Parathyroid adenoma (tissue), 2 donors: ENCODE measurements at regions not wholly inside any gene's neighbourhood (a gene's known extent, or its start where the extent isn't known, plus 50 kb on each side); places are given as distances from the start of the nearest gene placed in this dataset.

Source experiments
- H2AFZ ChIP-seq: fragments of 300-600 bp; sonication (generic); one replicate; pipeline ENCODE4 v1.7.0; 2017; ENCODE audit warnings: antibody characterized with exemption, mild to moderate bottlenecking
- H3K27ac ChIP-seq: fragments of 300-600 bp; sonication (generic); one replicate; pipeline ENCODE4 v1.7.0; 2017
- H3K27me3 ChIP-seq: fragments of 300-600 bp; sonication (generic); one replicate; pipeline ENCODE4 v1.7.0; 2017; ENCODE audit warnings: low read length; ENCODE audit not compliant: control insufficient read depth, insufficient read depth
- H3K36me3 ChIP-seq: fragments of 300-600 bp; sonication (generic); one replicate; pipeline ENCODE4 v1.7.0; 2017; ENCODE audit warnings: low read length; ENCODE audit not compliant: control insufficient read depth, insufficient read depth
- H3K4me1 ChIP-seq: fragments of 300-600 bp; sonication (generic); one replicate; pipeline ENCODE4 v1.7.0; 2017; ENCODE audit warnings: control low read depth
- H3K4me2 ChIP-seq: fragments of 300-600 bp; sonication (generic); one replicate; pipeline ENCODE4 v1.7.0; 2017; ENCODE audit warnings: low read length
- H3K4me3 ChIP-seq: fragments of 300-600 bp; sonication (generic); one replicate; pipeline ENCODE4 v1.7.0; 2017; ENCODE audit warnings: low read depth, low read length
- H3K79me2 ChIP-seq: fragments of 300-600 bp; sonication (generic); one replicate; pipeline ENCODE4 v1.7.0; 2017; ENCODE audit warnings: control low read depth
- H3K9ac ChIP-seq: fragments of 300-600 bp; sonication (generic); one replicate; pipeline ENCODE4 v1.7.0; 2017; ENCODE audit warnings: mild to moderate bottlenecking
- H3K9me3 ChIP-seq: fragments of 300-600 bp; sonication (generic); one replicate; pipeline ENCODE4 v1.7.0; 2017; ENCODE audit warnings: low read length; ENCODE audit not compliant: control insufficient read depth
- CTCF ChIP-seq: fragments of 300-600 bp; sonication (generic); IDR thresholded peaks from one replicate; pipeline ENCODE4 v1.7.0; 2017; ENCODE audit warnings: antibody characterized with exemption, mild to moderate bottlenecking
- donor health status: primary hyperparathyroidism.

- no peak overlapping the region for H2AFZ ChIP-seq
These were observed 128.0 kb downstream of the HRH4 start for GRCh38 chr18:24588440-24588839.

GRCh38 chr18:24590946-24591345 lies 130.5 kb downstream of the HRH4 start:
- no peak for TF ChIP-seq CTCF
- Histone ChIP-seq H3K36me3 (no peaks in the 10 kb centered on the region), H3K27me3 (no peaks in the 10 kb centered on the region), H3K79me2 (no peaks in the 10 kb centered on the region), H3K4me1 (no peaks in the 10 kb centered on the region), H3K9me3 (peaks cover 2% of the 10 kb centered on the region), H3K9ac (no peak overlapping the region), H3K4me3 (no peak overlapping the region), H3K27ac (no peak overlapping the region), H3K4me2 (no peak overlapping the region), H2AFZ (no peak overlapping the region)

More at GRCh38 chr18:24588440-24588839, 128.0 kb downstream of the HRH4 start:
- H3K79me2 ChIP-seq: no peaks in the 10 kb centered on the region
- H3K4me3 ChIP-seq: no peak overlapping the region
- H3K4me1 ChIP-seq: no peaks in the 10 kb centered on the region
- no peak overlapping the region for H3K9ac ChIP-seq
- H3K4me2 ChIP-seq: no peak overlapping the region
- H3K27me3 ChIP-seq: no peaks in the 10 kb centered on the region
- H3K9me3 ChIP-seq: peaks cover 2% of the 10 kb centered on the region
- H3K36me3 ChIP-seq: no peaks in the 10 kb centered on the region
- H3K27ac ChIP-seq: no peak overlapping the region
- TF ChIP-seq CTCF: no peak

GRCh38 chr18:24593401-24593800 lies 133.0 kb downstream of the HRH4 start:
- no peaks in the 10 kb centered on the region for H3K4me1 ChIP-seq
- no peak overlapping the region for H3K4me3 ChIP-seq
- no peak overlapping the region for H3K4me2 ChIP-seq
- peaks cover 2% of the 10 kb centered on the region for H3K9me3 ChIP-seq
- H3K79me2 ChIP-seq: no peaks in the 10 kb centered on the region
- H3K27me3 ChIP-seq: no peaks in the 10 kb centered on the region
- no peak overlapping the region for H3K27ac ChIP-seq
- H2AFZ ChIP-seq: no peak overlapping the region
- H3K9ac ChIP-seq: no peak overlapping the region
- H3K36me3 ChIP-seq: no peaks in the 10 kb centered on the region
- no peak for TF ChIP-seq CTCF

GRCh38 chr18:24593886-24594285 lies 133.4 kb downstream of the HRH4 start:
- Histone ChIP-seq H3K27me3 (no peaks in the 10 kb centered on the region), H3K9me3 (peaks cover 2% of the 10 kb centered on the region), H3K9ac (no peak overlapping the region), H3K4me3 (no peak overlapping the region), H3K4me1 (no peaks in the 10 kb centered on the region), H3K4me2 (no peak overlapping the region), H3K36me3 (no peaks in the 10 kb centered on the region), H3K79me2 (no peaks in the 10 kb centered on the region), H3K27ac (no peak overlapping the region), H2AFZ (no peak overlapping the region)
- no peak for TF ChIP-seq CTCF

- Histone ChIP-seq H3K36me3 (no peaks in the 10 kb centered on the region), H3K27ac (no peak overlapping the region), H3K4me3 (no peak overlapping the region), H3K9me3 (no peaks in the 10 kb centered on the region), H3K4me1 (no peaks in the 10 kb centered on the region), H3K27me3 (no peaks in the 10 kb centered on the region), H3K79me2 (no peaks in the 10 kb centered on the region), H3K4me2 (no peak overlapping the region), H3K9ac (no peak overlapping the region), H2AFZ (peak overlapping the region; percentile 54)
- TF ChIP-seq CTCF: no peak
These were observed 135.2 kb downstream of the HRH4 start for GRCh38 chr18:24595561-24596031.
